ENCODE measurements at regions not wholly inside any gene's neighbourhood (a gene's known extent, or its start where the extent isn't known, plus 50 kb on each side); places are given as distances from the start of the nearest gene placed in this dataset.

DNA sequence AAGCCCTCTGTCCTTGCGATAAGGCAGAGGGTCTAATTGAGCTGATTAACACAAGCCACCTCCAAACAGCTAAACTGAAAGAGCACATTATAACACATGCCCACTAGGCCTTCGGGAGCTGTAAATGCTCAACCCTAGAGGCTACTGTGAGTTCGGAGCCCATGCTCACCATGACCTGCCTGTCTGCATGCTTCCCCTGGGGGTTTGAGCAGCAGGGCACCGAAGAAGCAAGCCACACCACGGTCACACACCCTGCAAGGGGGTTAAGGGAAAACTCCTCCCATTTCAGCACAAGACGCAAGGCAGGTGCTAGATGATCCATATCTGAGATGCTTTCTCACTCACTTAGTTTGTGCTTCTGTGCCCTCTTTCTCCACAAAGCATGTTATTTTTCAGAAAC, 435.9 kb upstream of the CADM2 start:
- TF ChIP-seq, protein P1, sequence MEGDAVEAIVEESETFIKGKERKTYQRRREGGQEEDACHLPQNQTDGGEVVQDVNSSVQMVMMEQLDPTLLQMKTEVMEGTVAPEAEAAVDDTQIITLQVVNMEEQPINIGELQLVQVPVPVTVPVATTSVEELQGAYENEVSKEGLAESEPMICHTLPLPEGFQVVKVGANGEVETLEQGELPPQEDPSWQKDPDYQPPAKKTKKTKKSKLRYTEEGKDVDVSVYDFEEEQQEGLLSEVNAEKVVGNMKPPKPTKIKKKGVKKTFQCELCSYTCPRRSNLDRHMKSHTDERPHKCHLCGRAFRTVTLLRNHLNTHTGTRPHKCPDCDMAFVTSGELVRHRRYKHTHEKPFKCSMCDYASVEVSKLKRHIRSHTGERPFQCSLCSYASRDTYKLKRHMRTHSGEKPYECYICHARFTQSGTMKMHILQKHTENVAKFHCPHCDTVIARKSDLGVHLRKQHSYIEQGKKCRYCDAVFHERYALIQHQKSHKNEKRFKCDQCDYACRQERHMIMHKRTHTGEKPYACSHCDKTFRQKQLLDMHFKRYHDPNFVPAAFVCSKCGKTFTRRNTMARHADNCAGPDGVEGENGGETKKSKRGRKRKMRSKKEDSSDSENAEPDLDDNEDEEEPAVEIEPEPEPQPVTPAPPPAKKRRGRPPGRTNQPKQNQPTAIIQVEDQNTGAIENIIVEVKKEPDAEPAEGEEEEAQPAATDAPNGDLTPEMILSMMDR (conservative IDR thresholded peaks at IDR 0.05 in 1 of 2, IDR thresholded peaks at IDR 0.05 in 1 of 2; ENCODE audit: extremely low read depth in 1 of 2, insufficient read depth in 1 of 2, low read depth in 1 of 2, low read length in 2 of 2): no peak
- no peak for TF ChIP-seq EZH2 (IDR thresholded peaks at IDR 0.05; ENCODE audit: borderline replicate concordance, low read length)
